HL-60 (cell line): ENCODE measurements at regions not wholly inside any gene's neighbourhood (a gene's known extent, or its start where the extent isn't known, plus 50 kb on each side); places are given as distances from the start of the nearest gene placed in this dataset.

Experiments used
- GABPA ChIP-seq: IDR thresholded peaks from 2 replicates; pipeline ENCODE4 v1.6.1; 2012; ENCODE audit warnings: low read depth
- POLR2AphosphoS5 ChIP-seq: IDR thresholded peaks from 2 replicates; pipeline ENCODE4 v1.6.1; 2012; ENCODE audit warnings: low read depth
- TF ChIP-seq, protein P1 (sequence below): IDR thresholded peaks from one replicate; pipeline ENCODE4 v1.5.1; 2011; ENCODE audit warnings: low read length, control low read depth, inconsistent platforms; ENCODE audit not compliant: insufficient read depth

DNA sequence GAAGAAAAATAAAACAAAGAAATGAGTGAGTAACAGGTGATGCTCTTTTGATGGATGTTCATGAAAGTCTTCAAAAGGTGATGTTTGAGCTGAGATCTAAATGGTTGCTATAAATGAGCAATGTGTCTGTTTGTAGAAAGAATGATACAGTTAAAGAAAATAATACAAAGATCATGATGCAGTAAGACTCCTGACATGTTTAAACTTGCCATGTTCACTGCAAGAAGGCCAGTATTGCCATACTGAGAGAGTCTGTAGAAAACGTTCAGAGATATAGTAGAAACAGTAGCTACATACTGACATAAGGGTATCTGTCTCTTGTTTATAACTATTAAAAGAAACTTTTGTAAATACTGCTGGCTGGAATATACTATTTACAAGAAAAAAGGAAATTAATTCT lies 1609.2 kb upstream of the ACO1 start:
- TF ChIP-seq, protein P1, sequence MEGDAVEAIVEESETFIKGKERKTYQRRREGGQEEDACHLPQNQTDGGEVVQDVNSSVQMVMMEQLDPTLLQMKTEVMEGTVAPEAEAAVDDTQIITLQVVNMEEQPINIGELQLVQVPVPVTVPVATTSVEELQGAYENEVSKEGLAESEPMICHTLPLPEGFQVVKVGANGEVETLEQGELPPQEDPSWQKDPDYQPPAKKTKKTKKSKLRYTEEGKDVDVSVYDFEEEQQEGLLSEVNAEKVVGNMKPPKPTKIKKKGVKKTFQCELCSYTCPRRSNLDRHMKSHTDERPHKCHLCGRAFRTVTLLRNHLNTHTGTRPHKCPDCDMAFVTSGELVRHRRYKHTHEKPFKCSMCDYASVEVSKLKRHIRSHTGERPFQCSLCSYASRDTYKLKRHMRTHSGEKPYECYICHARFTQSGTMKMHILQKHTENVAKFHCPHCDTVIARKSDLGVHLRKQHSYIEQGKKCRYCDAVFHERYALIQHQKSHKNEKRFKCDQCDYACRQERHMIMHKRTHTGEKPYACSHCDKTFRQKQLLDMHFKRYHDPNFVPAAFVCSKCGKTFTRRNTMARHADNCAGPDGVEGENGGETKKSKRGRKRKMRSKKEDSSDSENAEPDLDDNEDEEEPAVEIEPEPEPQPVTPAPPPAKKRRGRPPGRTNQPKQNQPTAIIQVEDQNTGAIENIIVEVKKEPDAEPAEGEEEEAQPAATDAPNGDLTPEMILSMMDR: no peak
- TF ChIP-seq GABPA (no peak), POLR2AphosphoS5 (no peak)
